Fibroblast of villous mesenchyme (primary cell): ENCODE measurements at regions not wholly inside any gene's neighbourhood (a gene's known extent, or its start where the extent isn't known, plus 50 kb on each side); places are given as distances from the start of the nearest gene placed in this dataset.

Source experiments
- DNase-seq: peaks from one replicate; pipeline ENCODE4 v3.0.0-alpha.2; 2010; ENCODE audit warnings: low read depth
- H3K4me3 ChIP-seq: 2 replicates; pipeline ENCODE4 v1.5.1; 2011; ENCODE audit warnings: low read depth, mild to moderate bottlenecking, low read length
- TF ChIP-seq, protein P1 (sequence below): IDR thresholded peaks from 2 replicates; pipeline ENCODE4 v1.5.1; 2012; ENCODE audit warnings: low read depth, mild to moderate bottlenecking, low read length; ENCODE audit not compliant: insufficient read depth

DNA sequence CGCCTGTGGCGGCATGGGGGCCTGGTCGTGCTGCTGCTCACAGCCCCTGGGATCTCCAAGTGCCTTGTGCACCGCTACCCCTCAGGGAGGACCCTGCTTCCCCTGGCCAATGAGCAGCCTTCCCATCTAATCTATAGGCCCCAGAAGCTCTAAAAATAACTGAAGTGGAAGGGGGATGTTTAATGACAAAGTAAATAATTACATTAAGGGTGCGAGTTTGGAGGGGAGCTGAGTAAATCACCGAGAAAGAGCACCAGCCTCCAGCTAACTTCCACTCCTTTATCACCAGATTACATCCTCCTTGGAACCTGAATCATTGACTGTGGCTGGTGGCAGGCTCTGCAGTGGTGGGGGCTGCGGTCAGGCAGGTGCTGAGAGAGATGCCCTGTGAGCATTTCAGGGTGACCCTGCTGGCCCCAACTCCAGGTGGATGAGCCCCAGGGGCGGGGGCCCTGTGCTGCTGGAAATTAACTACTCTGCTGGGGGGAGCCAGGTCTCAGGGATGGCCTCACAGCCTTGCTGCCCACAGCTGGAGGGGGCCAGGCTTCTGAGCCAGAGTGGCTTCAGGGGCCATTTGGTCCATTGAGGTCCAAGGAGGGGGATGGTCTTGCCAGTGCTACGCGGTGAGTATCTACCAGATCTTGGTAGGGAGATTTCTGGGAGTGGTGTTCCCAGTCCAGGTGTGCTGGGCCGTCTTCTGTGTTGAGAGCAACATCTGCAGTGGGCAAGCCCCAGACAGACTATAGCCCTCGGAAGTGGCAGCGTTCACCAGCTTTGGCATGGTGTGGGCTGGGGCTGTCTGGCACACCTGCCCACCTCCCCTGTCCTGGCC is 74.2 kb downstream of the GLI2 start:
- peak; percentile 48 for DNase-seq
- H3K4me3 ChIP-seq = no peak overlapping the region

DNA sequence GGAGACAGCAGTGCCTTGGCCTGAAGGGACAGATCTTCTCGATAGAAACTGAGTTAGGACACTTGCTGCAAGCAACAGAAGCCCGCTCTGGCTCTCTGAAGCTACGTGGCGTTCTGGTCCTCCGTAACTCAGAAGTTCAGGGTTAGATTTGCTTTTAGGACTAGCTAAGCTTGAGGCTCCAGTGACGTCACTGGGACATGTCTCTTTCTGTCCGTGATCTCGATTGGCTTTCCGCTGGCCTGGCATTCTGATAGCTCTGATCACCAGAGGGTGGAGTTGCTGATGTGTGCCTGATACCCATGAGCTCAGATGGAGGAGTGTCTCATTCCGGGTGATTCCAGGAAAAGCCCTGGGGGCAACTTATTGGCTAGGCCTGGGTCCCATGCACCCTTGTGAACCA is 75.0 kb downstream of the GLI2 start:
- TF ChIP-seq, protein P1, sequence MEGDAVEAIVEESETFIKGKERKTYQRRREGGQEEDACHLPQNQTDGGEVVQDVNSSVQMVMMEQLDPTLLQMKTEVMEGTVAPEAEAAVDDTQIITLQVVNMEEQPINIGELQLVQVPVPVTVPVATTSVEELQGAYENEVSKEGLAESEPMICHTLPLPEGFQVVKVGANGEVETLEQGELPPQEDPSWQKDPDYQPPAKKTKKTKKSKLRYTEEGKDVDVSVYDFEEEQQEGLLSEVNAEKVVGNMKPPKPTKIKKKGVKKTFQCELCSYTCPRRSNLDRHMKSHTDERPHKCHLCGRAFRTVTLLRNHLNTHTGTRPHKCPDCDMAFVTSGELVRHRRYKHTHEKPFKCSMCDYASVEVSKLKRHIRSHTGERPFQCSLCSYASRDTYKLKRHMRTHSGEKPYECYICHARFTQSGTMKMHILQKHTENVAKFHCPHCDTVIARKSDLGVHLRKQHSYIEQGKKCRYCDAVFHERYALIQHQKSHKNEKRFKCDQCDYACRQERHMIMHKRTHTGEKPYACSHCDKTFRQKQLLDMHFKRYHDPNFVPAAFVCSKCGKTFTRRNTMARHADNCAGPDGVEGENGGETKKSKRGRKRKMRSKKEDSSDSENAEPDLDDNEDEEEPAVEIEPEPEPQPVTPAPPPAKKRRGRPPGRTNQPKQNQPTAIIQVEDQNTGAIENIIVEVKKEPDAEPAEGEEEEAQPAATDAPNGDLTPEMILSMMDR = no peak
- no peak for DNase-seq
- H3K4me3 ChIP-seq = no peak overlapping the region

More for the DNA sequence above, 74.2 kb downstream of the GLI2 start:
- TF ChIP-seq, protein P1 = no peak

DNA sequence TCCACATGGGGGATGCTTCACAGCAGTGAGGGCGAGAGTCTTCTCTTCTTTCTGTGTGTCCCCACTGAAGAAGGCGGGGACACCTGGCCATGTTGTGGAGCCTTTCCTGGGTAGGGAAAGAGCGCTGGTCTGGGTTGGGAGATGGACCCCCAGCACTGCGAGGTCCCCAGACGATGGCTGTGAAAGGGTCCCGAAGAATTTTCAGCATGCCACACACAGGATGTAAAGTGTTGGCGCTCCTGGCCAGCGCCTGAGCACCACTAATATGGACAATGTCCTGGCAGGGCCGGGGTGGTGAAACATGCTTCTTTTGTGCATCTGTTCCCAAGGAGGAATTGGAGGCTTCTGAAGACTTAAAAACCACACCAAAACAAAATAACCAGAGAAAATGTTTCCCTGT is 77.2 kb downstream of the GLI2 start:
- TF ChIP-seq, protein P1 = no peak
- no peak for DNase-seq
- H3K4me3 ChIP-seq = no peak overlapping the region

DNA sequence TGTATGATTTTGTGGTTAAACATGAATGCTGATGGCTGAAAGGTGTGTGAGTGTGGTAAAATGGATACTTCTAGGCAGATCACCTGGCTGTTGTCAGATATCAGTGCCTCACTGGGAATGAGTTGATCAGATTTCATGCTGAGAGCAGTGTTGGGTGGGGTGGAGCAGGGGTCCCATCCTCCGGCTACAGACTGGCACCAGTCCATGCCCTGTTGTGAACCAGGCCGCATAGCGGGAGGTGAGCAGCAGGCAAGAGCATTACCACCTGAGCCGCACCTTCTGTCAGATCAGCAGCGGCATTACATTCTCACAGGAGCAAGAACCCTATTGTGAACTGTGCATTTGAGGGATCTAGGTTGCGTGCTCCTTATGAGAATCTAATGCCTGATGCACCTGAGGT is 78.7 kb downstream of the GLI2 start:
- no peak for DNase-seq
- no peak overlapping the region for H3K4me3 ChIP-seq
- TF ChIP-seq, protein P1 = no peak

DNA sequence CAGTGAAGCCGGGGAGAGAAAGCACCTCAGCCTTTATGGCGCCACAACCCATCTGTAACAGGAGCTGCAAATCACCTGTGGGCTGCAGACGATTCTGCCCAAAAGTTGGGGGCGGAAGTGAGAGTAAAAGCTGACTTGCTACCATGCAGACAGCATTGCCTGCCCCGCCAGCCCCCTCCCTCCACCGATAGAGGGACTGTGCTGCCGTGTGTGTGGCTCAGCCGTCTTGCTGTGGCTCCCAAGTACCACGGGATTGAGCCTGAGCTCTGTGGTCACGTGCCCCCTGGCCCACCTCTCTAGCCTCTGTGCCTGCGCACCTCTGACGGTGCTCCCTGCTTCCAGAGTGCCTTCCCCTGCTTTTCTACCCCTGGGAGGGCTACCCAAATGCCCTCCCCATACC is 79.6 kb downstream of the GLI2 start:
- TF ChIP-seq, protein P1 = no peak
- H3K4me3 ChIP-seq = no peak overlapping the region
- DNase-seq = no peak

DNA sequence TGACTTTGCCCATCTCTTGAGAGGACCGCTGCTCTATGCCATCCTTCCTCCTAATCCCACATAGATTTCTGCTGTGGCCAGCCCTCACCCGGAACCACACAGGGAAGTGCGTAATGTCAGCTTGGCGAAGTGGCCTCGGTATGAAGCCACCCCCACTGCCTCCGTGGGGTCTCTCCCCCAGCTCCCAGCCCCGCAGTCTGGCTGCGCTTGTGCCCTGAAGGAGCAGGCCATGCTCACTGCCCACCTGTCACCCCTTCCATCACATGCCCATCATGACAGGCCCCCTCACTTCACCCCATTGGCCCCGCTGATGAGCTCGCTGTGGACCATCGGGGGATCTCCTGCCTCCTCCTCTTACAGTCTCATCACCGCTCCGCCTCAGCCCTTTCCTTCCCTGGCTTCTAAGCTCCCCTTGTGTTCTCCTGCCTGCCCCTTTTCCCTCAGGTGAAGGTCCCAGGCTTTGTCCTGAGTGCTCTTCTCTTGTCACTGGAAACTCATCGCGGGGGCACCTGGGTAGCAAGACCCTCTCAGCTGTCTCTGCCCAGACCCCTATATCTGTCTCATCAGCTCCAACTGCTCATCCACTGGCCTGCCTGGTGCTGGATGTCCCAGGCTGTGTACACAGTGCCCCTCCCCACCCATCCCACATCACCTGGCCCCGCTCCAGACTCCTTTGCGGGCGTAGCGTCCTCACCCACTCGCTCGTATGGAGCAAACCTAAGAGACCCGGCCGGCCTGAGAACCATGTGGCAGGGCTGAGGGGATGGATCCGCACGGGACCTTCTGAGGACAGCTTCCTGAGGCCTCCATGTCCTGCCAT is 81.7 kb downstream of the GLI2 start:
- TF ChIP-seq, protein P1 = no peak
- no peak for DNase-seq

More for the DNA sequence above, 81.7 kb downstream of the GLI2 start:
- H3K4me3 ChIP-seq = no peak overlapping the region
